Activated naive CD4-positive, alpha-beta T cell treated with anti-CD3 and anti-CD28 coated beads, Interleukin-2, amount 50 U/mL, for 72 hours (primary cell): ENCODE measurements at regions not wholly inside any gene's neighbourhood (a gene's known extent, or its start where the extent isn't known, plus 50 kb on each side); places are given as distances from the start of the nearest gene placed in this dataset.

Experiments used
- ATAC-seq, 2 donors: fragments of 150-1000 bp; cut with Tn5 transposase; 2 replicates each; pipeline ENCODE4 v1.10.0; 2021; ENCODE audit warnings: mild to moderate bottlenecking in 2 of 2, moderate library complexity in 2 of 2
- DNase-seq, 2 donors: peaks; one replicate each; pipeline ENCODE4 v3.0.0; 2021 to 2022; ENCODE audit warnings: low spot score in 2 of 2
- H3K27ac Mint-ChIP-seq, 2 donors: one replicate each; pipeline ENCODE4 v1.8.0; 2022; ENCODE audit warnings: mild to moderate bottlenecking in 2 of 2, mixed read lengths in 2 of 2
- H3K36me3 Mint-ChIP-seq, 2 donors: one replicate each; pipeline ENCODE4 v1.8.0; 2022; ENCODE audit warnings: mixed read lengths in 2 of 2
- H3K9me3 Mint-ChIP-seq, 2 donors: one replicate each; pipeline ENCODE4 v1.8.0; 2022; ENCODE audit warnings: mixed read lengths in 2 of 2

GRCh38 chr7:51783241-51783640 lies 466.6 kb upstream of the COBL start:
- H3K36me3 Mint-ChIP-seq: peaks cover 0 to 6% of the 10 kb centered on the region in 2 donors
- no peak for ATAC-seq
- DNase-seq: no peak
- H3K27ac Mint-ChIP-seq: no peak overlapping the region
- peaks cover 11 to 23% of the 10 kb centered on the region in 2 donors for H3K9me3 Mint-ChIP-seq

- Mint-ChIP-seq H3K9me3 (peaks cover 5 to 25% of the 10 kb centered on the region in 2 donors), H3K36me3 (peaks cover 0 to 6% of the 10 kb centered on the region in 2 donors), H3K27ac (no peak overlapping the region)
- ATAC-seq (no peak), DNase-seq (no peak)
Measured at GRCh38 chr7:51778121-51778520, 461.5 kb upstream of the COBL start.

DNA sequence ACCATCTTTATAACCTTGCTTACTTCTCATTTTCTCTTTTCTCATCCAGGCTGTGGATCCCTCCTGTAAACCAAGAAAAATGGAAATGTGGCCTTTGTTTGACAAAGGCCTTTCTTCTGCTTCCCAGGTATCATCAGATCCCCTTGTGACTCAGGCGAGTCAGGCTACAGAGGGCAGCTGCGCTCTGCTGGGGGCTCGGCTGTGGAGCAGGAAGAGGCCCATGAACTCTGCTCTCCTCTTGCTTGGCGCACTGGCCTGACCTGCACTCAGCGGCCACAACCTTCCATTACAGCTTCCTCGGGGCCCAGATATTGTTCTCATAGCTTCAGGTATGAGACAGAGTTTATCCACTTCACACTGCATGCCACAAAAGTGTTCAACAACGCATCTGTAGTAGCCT lies 457.6 kb upstream of the COBL start:
- peaks cover 5 to 14% of the 10 kb centered on the region in 2 donors for H3K9me3 Mint-ChIP-seq
- H3K27ac Mint-ChIP-seq: no peak overlapping the region
- ATAC-seq (no peak), DNase-seq (no peak)
- H3K36me3 Mint-ChIP-seq: no peaks in the 10 kb centered on the region

GRCh38 chr7:51772190-51772589 lies 455.6 kb upstream of the COBL start:
- H3K9me3 Mint-ChIP-seq: peaks cover 5 to 14% of the 10 kb centered on the region in 2 donors
- ATAC-seq: no peak
- H3K27ac Mint-ChIP-seq: no peak overlapping the region
- no peak for DNase-seq
- H3K36me3 Mint-ChIP-seq: no peaks in the 10 kb centered on the region

DNA sequence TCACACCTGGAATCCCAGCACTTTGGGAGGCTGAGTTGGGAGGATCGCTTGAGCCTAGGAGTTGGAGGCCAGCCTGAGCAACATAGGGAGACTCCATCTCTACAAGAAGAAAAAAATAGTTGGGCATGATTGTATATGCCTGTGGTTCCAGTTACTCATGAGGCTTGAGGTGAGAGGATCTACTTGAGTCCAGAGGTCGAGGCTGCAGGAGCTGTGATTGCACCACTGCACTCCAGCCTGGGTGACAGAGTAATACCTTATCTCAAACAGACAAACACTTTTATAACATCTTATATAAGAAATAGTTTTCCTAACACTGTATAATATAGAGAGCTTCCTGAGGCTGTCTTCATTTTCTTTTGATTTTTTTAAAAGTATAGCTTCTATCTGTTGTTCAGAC lies 448.4 kb upstream of the COBL start:
- H3K36me3 Mint-ChIP-seq: no peaks in the 10 kb centered on the region
- no peak for ATAC-seq
- no peak overlapping the region for H3K27ac Mint-ChIP-seq
- peaks cover 7 to 18% of the 10 kb centered on the region in 2 donors for H3K9me3 Mint-ChIP-seq
- no peak for DNase-seq

GRCh38 chr7:51759985-51760384 lies 443.4 kb upstream of the COBL start:
- peaks cover 5 to 16% of the 10 kb centered on the region in 2 donors for H3K9me3 Mint-ChIP-seq
- DNase-seq (no peak), ATAC-seq (no peak)
- no peaks in the 10 kb centered on the region for H3K36me3 Mint-ChIP-seq
- H3K27ac Mint-ChIP-seq: no peak overlapping the region

DNA sequence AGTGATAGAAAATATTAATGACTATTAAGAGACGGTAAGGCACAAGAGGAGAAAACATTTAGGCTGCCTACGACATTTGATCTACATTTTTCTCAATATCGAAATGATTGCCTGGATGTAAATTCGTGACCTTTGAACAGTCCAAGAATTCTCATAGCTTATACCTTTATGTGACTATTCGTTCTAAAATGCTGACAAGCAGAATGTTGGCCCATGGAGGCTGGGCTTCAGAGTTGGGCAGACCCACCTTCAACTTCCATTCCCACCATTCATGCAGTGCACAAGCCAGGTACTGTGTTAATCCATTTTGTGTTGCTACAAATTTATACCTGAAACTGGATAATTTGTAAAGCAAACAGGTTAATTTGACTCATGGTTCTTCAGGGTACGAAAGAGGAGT lies 441.4 kb upstream of the COBL start:
- H3K9me3 Mint-ChIP-seq: peaks cover 0 to 7% of the 10 kb centered on the region in 2 donors
- no peak for DNase-seq
- H3K36me3 Mint-ChIP-seq: no peaks in the 10 kb centered on the region
- no peak overlapping the region for H3K27ac Mint-ChIP-seq
- ATAC-seq: no peak

- H3K9me3 Mint-ChIP-seq: peaks cover 15 to 32% of the 10 kb centered on the region in 2 donors
- DNase-seq (no peak), ATAC-seq (no peak)
- peaks cover under 1 to 7% of the 10 kb centered on the region in 2 donors for H3K36me3 Mint-ChIP-seq
- H3K27ac Mint-ChIP-seq: no peak overlapping the region
Measured at GRCh38 chr7:51732951-51733350, 416.3 kb upstream of the COBL start.

- ATAC-seq (no peak), DNase-seq (no peak)
- peaks cover 0 to 7% of the 10 kb centered on the region in 2 donors for H3K36me3 Mint-ChIP-seq
- H3K27ac Mint-ChIP-seq: no peak overlapping the region
- peaks cover 11 to 26% of the 10 kb centered on the region in 2 donors for H3K9me3 Mint-ChIP-seq
Measured at GRCh38 chr7:51732116-51732515, 415.5 kb upstream of the COBL start.

GRCh38 chr7:51731075-51731474 lies 414.5 kb upstream of the COBL start:
- Mint-ChIP-seq H3K9me3 (peaks cover 7 to 27% of the 10 kb centered on the region in 2 donors), H3K27ac (no peak overlapping the region), H3K36me3 (peaks cover 0 to 7% of the 10 kb centered on the region in 2 donors)
- ATAC-seq (no peak), DNase-seq (no peak)

GRCh38 chr7:51727441-51727840 lies 410.8 kb upstream of the COBL start:
- DNase-seq (no peak), ATAC-seq (no peak)
- peaks cover 22 to 34% of the 10 kb centered on the region in 2 donors for H3K9me3 Mint-ChIP-seq
- peaks cover 0 to 12% of the 10 kb centered on the region in 2 donors for H3K36me3 Mint-ChIP-seq
- no peak overlapping the region for H3K27ac Mint-ChIP-seq

DNA sequence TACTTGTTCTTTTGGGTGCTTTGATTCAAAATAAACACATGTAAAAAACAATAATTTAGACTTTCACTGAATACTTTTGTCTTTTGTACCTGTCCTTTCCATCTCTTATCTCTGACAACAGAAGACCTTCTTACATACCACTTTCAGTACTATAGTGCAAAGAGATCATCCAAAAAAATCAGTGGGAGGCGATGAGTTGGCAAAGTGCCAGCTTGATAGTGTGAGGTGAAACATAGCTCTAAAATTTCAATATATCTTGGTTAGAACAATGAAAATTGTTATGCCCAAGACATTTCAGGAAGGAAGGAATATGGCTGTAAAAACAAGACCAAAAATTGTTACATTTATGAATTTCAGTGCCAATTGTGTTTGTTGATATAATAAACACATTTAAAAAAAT lies 390.2 kb upstream of the COBL start:
- ATAC-seq (no peak), DNase-seq (no peak)
- H3K36me3 Mint-ChIP-seq: peaks cover 0 to 4% of the 10 kb centered on the region in 2 donors
- no peak overlapping the region for H3K27ac Mint-ChIP-seq
- peaks cover 5 to 11% of the 10 kb centered on the region in 2 donors for H3K9me3 Mint-ChIP-seq

- DNase-seq: no peak
- no peak for ATAC-seq
- H3K9me3 Mint-ChIP-seq: peaks cover 12 to 17% of the 10 kb centered on the region in 2 donors
- peaks cover 0 to 4% of the 10 kb centered on the region in 2 donors for H3K36me3 Mint-ChIP-seq
- H3K27ac Mint-ChIP-seq: no peak overlapping the region
Measured at GRCh38 chr7:51705701-51706100, 389.1 kb upstream of the COBL start.

DNA sequence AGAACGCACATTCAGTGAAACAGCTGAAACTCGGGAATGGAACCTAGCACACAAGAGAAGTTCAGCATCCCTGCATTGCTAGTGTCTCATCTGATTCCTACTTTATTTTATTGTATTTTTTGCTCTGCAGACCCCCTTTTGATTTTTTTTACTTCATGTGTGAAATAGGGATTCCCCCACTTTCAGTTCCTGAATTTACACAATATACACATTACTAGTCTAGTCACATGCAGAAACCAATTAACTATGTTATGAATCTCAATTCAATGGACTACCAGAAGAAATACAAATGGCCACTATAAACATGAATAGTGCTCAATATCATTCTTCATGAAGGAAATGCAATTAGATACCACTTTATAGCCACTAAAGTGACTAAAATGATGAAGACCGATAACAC lies 386.1 kb upstream of the COBL start:
- ATAC-seq (no peak), DNase-seq (no peak)
- no peak overlapping the region for H3K27ac Mint-ChIP-seq
- H3K9me3 Mint-ChIP-seq: peaks cover 10 to 12% of the 10 kb centered on the region in 2 donors
- no peaks in the 10 kb centered on the region for H3K36me3 Mint-ChIP-seq

- Mint-ChIP-seq H3K36me3 (no peaks in the 10 kb centered on the region), H3K27ac (no peak overlapping the region), H3K9me3 (peaks cover 10 to 12% of the 10 kb centered on the region in 2 donors)
- ATAC-seq (no peak), DNase-seq (no peak)
Measured at GRCh38 chr7:51701935-51702334, 385.3 kb upstream of the COBL start.

DNA sequence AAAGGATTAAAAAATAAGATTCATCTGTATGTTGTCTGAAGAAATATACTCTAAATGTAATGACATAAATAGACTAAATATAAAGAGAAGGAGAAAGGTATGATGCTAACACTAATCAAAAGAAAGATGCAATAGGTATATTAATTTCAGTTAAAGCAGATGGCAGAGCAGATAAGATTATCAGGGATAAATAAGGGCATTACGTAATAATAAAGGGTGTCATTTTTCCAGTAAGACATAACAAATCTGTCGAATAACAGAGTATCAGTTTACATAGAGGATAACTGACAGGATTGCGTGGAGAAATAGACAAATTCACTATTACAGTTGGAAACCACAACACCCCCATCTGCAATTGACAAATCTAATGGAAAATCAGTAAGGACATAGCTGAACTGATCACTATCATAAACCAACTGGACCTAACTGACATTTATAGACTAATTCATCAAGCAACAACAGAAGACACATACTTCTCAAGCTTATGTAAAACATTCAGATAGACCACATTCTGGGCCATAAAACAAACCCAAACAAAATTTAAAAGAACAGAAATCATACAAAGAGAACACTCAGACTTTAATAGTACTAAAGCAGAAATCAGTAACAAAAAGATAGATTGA lies 384.1 kb upstream of the COBL start:
- DNase-seq: no peak
- H3K9me3 Mint-ChIP-seq: peaks cover 6 to 10% of the 10 kb centered on the region in 2 donors
- no peaks in the 10 kb centered on the region for H3K36me3 Mint-ChIP-seq
- no peak for ATAC-seq
- H3K27ac Mint-ChIP-seq: no peak overlapping the region

DNA sequence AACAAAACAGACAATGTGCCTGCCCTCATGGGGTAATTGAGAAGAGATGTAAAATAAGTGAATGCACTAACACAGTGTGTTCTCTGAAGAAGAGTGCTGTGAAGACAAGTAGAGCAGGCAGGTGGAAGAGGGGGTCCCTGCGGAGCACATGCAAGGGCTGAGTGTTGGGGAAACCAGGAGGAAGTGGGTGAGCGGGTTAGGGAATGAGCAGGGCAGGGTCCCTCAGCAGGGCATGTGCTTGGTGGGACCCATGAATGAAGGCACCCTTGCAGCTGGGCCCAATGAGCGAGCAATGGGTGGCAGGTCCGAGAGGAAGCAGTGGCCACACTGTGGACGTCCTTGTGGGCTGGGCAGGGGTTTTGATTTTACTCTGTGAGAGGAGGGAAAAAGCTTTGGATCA lies 376.6 kb upstream of the COBL start:
- Mint-ChIP-seq H3K36me3 (no peaks in the 10 kb centered on the region), H3K9me3 (peaks cover 10 to 14% of the 10 kb centered on the region in 2 donors), H3K27ac (no peak overlapping the region)
- no peak for ATAC-seq
- DNase-seq: no peak

DNA sequence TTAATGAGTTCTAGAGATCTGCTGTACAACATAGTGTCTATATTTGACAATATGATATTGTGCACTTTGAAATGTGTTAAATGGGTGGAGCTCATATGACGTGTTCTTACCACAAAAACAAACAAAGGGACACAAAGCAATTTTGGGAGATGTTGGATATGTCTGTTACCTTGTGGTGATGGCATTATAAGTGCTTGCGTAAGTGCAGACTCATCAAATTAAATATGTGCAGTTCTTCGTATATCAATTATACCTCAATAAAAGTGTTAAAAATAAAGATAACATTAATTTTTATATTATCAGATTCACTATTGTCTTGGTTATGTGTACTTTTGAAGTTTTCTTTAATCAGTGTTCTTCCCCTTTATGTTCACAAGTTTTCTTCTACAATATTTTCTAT lies 372.9 kb upstream of the COBL start:
- Mint-ChIP-seq H3K9me3 (peaks cover 10 to 23% of the 10 kb centered on the region in 2 donors), H3K27ac (no peak overlapping the region), H3K36me3 (no peaks in the 10 kb centered on the region)
- no peak for ATAC-seq
- DNase-seq: no peak
